UCSD-AML1 (cell line): ENCODE measurements at regions not wholly inside any gene's neighbourhood (a gene's known extent, or its start where the extent isn't known, plus 50 kb on each side); places are given as distances from the start of the nearest gene placed in this dataset.

ENCODE experiments used
- DNase-seq: peaks from one replicate; lab custom pipeline; 2025; ENCODE audit not compliant: unreplicated experiment; lab: John Stamatoyannopoulos, UW

GRCh38 chr7:70953796-70954195, 178.1 kb upstream of the GALNT17 start:
- no peak for DNase-seq

DNA sequence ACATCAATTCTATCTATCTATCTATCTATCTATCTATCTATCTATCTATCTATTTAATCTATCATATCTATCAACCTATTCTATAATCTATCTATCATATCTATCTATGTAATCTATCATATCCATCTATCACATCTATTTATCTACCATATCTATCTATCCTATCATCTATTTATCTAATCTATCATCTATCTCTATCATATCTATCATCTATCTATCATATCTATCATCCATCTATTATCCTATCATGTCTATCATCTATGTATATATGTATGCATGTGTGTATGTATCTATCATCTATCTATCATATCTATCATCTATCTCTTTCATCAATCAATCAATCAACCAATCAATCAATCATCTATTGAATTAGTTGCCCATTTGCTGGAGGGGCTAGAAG, 159.3 kb upstream of the GALNT17 start:
- no peak for DNase-seq

- DNase-seq = no peak
Measured at GRCh38 chr7:70975754-70976153, 156.2 kb upstream of the GALNT17 start.

GRCh38 chr7:70986297-70986696, 145.6 kb upstream of the GALNT17 start:
- no peak for DNase-seq

DNA sequence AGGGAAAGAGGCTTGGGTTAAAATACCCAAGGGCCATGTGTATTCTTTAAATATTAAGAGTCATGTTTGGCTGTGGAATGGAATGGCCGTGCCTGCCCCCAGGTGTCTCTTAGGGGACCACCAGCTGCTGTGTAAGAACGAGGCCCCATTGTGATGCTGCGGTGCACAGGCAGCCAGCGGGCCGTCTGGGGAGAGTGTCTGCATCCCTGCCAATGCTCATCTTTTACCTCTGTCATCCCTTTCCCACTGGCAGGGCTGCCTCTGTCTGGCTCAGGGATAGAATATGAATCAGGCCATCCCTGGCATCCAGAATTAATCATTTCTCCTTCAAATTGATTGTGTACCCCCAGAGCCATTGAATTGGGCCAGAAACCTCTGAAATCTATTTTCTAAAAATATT, 137.8 kb upstream of the GALNT17 start:
- DNase-seq = no peak

DNA sequence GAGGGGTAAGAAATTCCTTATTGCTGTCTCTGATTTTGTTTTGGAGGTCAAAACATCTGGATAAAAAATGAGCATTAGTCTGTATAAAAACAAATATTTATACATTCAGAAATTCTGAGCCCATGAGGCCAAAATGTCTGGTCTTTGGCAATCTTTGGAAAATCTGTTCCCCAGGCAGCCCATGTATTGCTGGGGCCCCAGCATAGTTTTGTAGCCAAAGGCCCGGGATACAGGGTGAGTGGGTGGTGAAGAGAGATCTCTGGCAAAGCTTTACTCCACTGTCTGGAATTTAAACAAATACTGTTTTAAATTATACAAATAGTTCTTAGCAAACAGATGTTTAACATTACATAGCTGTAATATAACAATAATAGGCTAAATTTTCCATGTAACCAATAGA, 134.7 kb upstream of the GALNT17 start:
- no peak for DNase-seq

DNA sequence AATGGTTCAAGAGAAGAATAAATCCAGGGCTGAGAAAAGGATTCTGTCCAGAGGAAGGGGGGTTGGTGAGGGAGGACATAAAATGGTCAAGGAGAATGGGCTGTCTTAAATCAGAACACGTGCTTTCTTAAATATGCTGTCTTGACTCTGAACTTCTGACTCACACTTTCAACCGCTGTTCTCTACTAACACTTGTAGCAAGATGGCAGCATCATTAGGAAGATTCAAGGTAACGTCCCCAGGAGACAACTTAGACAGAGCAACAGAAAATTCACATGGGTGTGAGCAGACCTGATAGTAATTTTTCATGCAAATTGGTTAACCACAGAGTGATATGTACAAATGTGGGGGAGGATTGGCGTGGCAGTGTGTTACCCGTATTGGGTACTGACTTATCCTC, 126.8 kb upstream of the GALNT17 start:
- no peak for DNase-seq

GRCh38 chr7:71009636-71010035, 122.3 kb upstream of the GALNT17 start:
- no peak for DNase-seq

GRCh38 chr7:71015252-71015900, 116.6 kb upstream of the GALNT17 start:
- no peak for DNase-seq

DNA sequence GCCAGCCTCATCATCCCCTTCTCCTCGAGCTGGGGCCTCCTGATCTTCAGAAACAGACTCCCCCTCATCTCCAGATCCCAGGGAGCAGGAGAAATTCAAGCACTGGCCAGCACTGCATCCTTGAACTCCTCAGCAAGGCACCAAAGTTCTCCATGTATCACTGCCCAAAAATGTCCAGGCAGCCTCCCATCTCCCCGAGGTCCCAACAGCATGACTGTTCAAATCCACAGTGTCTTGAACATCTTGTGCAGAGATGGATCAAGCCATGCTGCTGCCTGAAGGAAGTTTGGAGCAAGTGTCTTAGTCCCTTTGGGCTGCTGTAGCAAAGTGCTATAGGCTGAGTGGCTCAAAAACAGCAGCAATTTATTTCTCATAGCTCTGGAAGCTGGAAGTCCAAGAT, 115.5 kb upstream of the GALNT17 start:
- DNase-seq = no peak

GRCh38 chr7:71017602-71018001, 114.3 kb upstream of the GALNT17 start:
- DNase-seq = no peak

GRCh38 chr7:71019706-71020105, 112.2 kb upstream of the GALNT17 start:
- DNase-seq = no peak

DNA sequence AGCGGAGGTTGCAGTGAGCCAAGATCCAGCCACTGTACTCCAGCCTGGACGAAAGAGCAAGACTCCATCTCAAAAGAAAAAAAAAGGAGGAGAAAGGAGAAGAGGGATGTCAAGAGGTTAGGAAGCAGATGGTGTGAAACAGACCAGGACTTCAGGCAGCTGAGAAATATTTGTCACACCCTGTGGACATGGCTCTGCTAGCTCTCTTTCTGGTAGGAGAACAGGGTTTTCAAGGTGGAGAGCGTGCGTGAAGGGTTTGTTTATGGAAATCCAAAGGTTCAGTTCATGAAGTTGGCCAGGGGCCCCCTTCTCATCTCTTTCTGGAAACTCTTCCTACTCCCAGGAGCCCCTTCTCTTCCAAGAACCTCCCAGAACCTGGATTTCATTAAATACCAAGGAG, 110.8 kb upstream of the GALNT17 start:
- no peak for DNase-seq

GRCh38 chr7:71026680-71027079, 105.3 kb upstream of the GALNT17 start:
- no peak for DNase-seq

GRCh38 chr7:71034243-71034642, 97.7 kb upstream of the GALNT17 start:
- DNase-seq = no peak

DNA sequence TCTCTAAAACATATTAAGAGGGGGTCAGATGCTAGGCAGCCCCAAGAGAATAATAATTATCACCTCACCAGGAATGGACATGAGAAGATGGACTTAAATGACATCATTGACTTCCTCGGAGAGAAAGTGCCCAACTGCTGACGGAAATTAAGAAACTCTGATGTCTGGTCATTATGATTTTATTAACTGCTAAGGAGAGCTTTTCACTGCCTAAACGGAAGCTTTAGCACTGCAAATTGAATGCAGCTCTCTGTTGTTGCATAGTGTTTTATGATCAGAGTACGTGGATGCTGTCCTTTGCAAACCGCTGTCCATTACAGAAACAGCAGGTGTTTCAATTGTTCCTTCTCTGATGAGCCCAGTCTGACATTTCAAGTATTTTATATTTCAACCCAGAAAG, 89.4 kb upstream of the GALNT17 start:
- no peak for DNase-seq

DNA sequence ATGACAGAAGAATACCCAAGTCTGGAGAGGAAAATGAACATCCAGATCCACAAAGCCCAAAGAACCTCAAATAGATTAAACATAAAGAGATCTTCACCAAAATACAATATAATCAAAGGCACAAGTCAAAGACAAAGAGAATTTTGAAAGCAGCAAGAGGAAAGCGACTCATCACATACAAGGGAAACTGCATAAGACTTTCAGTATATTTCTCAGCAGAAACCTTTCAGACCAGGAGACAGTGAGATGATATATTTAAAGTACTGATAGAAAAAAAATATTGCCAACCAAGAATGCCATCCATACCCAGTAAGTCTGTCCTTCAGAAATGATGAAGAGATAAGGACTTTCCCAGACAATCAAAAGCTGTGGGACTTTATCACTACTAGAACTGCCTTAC, 81.5 kb upstream of the GALNT17 start:
- DNase-seq = no peak

GRCh38 chr7:71055504-71055903, 76.4 kb upstream of the GALNT17 start:
- no peak for DNase-seq

GRCh38 chr7:71077743-71078476, 54.0 kb upstream of the GALNT17 start:
- DNase-seq = no peak
